Liver (tissue), 8 donors: ENCODE measurements at regions not wholly inside any gene's neighbourhood (a gene's known extent, or its start where the extent isn't known, plus 50 kb on each side); places are given as distances from the start of the nearest gene placed in this dataset.

Source experiments
- DNase-seq: peaks from one replicate; pipeline ENCODE4 v3.0.0-alpha.2; 2017; ENCODE audit warnings: low spot score
- H3K27ac ChIP-seq, 2 donors: one replicate each; pipeline ENCODE4 v1.7.0; 2013; ENCODE audit warnings: inconsistent platforms in 2 of 2, low read length in 2 of 2, control low read depth in 1 of 2, low read depth in 1 of 2, mild to moderate bottlenecking in 1 of 2
- H3K27me3 ChIP-seq, 4 donors: one replicate each; pipeline versions ENCODE4 v1.6.1 to v1.7.0; 2013; ENCODE audit warnings: low read length in 3 of 4, inconsistent platforms in 1 of 4, mild to moderate bottlenecking in 1 of 4, moderate library complexity in 1 of 4; ENCODE audit not compliant: control insufficient read depth in 4 of 4, insufficient read depth in 4 of 4
- H3K36me3 ChIP-seq, 4 donors: one replicate each; pipeline versions ENCODE4 v1.6.1 to v1.7.0; 2013; ENCODE audit warnings: low read length in 3 of 4, mild to moderate bottlenecking in 3 of 4, low read depth in 1 of 4, moderate library complexity in 1 of 4; ENCODE audit not compliant: control insufficient read depth in 4 of 4, insufficient read depth in 3 of 4
- H3K4me1 ChIP-seq, 4 donors: one replicate each; pipeline versions ENCODE4 v1.6.1 to v1.7.0; 2013; ENCODE audit warnings: low read length in 3 of 4, mild to moderate bottlenecking in 3 of 4, moderate library complexity in 1 of 4; ENCODE audit not compliant: control insufficient read depth in 4 of 4, insufficient read depth in 4 of 4
- H3K4me3 ChIP-seq, 3 donors: one replicate each; pipeline versions ENCODE4 v1.6.1 to v1.7.0; 2013; ENCODE audit warnings: low read length in 3 of 3, control low read depth in 1 of 3, low read depth in 1 of 3, mild to moderate bottlenecking in 1 of 3
- H3K9ac ChIP-seq, 2 donors: one replicate each; pipeline ENCODE4 v1.7.0; 2013; ENCODE audit warnings: low read length in 2 of 2, mild to moderate bottlenecking in 2 of 2, moderate library complexity in 2 of 2, control low read depth in 1 of 2, low read depth in 1 of 2
- H3K9me3 ChIP-seq, 4 donors: one replicate each; pipeline versions ENCODE4 v1.6.1 to v1.7.0; 2013; ENCODE audit warnings: low read length in 3 of 4; ENCODE audit not compliant: control insufficient read depth in 4 of 4
- CTCF ChIP-seq: fragments of 150-350 bp; IDR thresholded peaks from 2 replicates; pipeline ENCODE4 v1.5.1; 2017; ENCODE audit warnings: improper control_type of control experiment, low read depth, low read length; ENCODE audit not compliant: missing input control
- EGR1 ChIP-seq, 2 donors: IDR thresholded peaks; 2 replicates each; pipeline ENCODE4 v1.6.1; 2016 to 2018; ENCODE audit warnings: antibody characterized with exemption in 2 of 2, low read depth in 2 of 2
- FOXA1 ChIP-seq: IDR thresholded peaks from 2 replicates; pipeline ENCODE4 v1.6.1; 2016; ENCODE audit warnings: antibody characterized with exemption
- GABPA ChIP-seq, 2 donors: IDR thresholded peaks in 1 of 2; conservative IDR thresholded peaks in 1 of 2; 2 replicates each; pipeline ENCODE4 v1.6.1; 2016; ENCODE audit warnings: antibody characterized with exemption in 2 of 2, mild to moderate bottlenecking in 1 of 2, moderate library complexity in 1 of 2
- HNF4A ChIP-seq, 2 donors: conservative IDR thresholded peaks; 2 replicates each; pipeline ENCODE4 v1.6.1; 2016; ENCODE audit warnings: antibody characterized with exemption in 2 of 2, mild to moderate bottlenecking in 2 of 2
- HNF4G ChIP-seq: IDR thresholded peaks from 2 replicates; pipeline ENCODE4 v1.6.1; 2016; ENCODE audit warnings: antibody characterized with exemption
- JUND ChIP-seq, 2 donors: IDR thresholded peaks; 2 replicates each; pipeline ENCODE4 v1.6.1; 2016; ENCODE audit warnings: antibody characterized with exemption in 2 of 2
- MAX ChIP-seq: IDR thresholded peaks from 2 replicates; pipeline ENCODE4 v1.6.1; 2016; ENCODE audit warnings: antibody characterized with exemption
- NR2F2 ChIP-seq: IDR thresholded peaks from 2 replicates; pipeline ENCODE4 v1.6.1; 2016; ENCODE audit warnings: antibody characterized with exemption
- RAD21 ChIP-seq, 2 donors: IDR thresholded peaks; 2 replicates each; pipeline ENCODE4 v1.6.1; 2016; ENCODE audit warnings: antibody characterized with exemption in 2 of 2, mild to moderate bottlenecking in 2 of 2
- REST ChIP-seq: IDR thresholded peaks from 2 replicates; pipeline ENCODE4 v1.6.1; 2016; ENCODE audit warnings: antibody characterized with exemption, mild to moderate bottlenecking
- RXRA ChIP-seq, 2 donors: IDR thresholded peaks; 2 replicates each; pipeline ENCODE4 v1.6.1; 2017 to 2018; ENCODE audit warnings: antibody characterized with exemption in 2 of 2, mild to moderate bottlenecking in 1 of 2
- SP1 ChIP-seq: IDR thresholded peaks from 2 replicates; pipeline ENCODE4 v1.6.1; 2018; ENCODE audit warnings: antibody characterized with exemption, mild to moderate bottlenecking
- TAF1 ChIP-seq: conservative IDR thresholded peaks from 2 replicates; pipeline ENCODE4 v1.6.1; 2016; ENCODE audit warnings: antibody characterized with exemption, mild to moderate bottlenecking
- YY1 ChIP-seq: IDR thresholded peaks from 2 replicates; pipeline ENCODE4 v1.6.1; 2016; ENCODE audit warnings: antibody characterized with exemption, mild to moderate bottlenecking
- ZBTB33 ChIP-seq: IDR thresholded peaks from 2 replicates; pipeline ENCODE4 v1.6.1; 2016; ENCODE audit warnings: antibody characterized with exemption
- WGBS: extraction: QIAGEN DNeasy Blood & Tissue Kit; methylation state at CpG from one replicate; pipeline ENCODE4 v1.1.7; 2013; 5-methylcytosine and 5-hydroxymethylcytosine counted together
- donor health status: healthy.
- donor health status: healthy.
- donor health status: healthy.
- donor health status: healthy.
- donor health status: healthy.

- H3K36me3 ChIP-seq = no peaks in the 10 kb centered on the region
- no peaks in the 10 kb centered on the region for H3K27me3 ChIP-seq
- no peak overlapping the region for H3K9ac ChIP-seq
- H3K4me1 ChIP-seq = no peaks in the 10 kb centered on the region
- H3K4me3 ChIP-seq = no peak overlapping the region
- H3K27ac ChIP-seq = no peak overlapping the region
- TF ChIP-seq CTCF (no peak), ZBTB33 (no peak), RAD21 (IDR thresholded peaks at IDR 0.05) (no peak), SP1 (no peak), TAF1 (no peak), RXRA (IDR thresholded peaks at IDR 0.05) (no peak), GABPA (IDR thresholded peaks at IDR 0.05 in 1 of 2, conservative IDR thresholded peaks at IDR 0.05 in 1 of 2) (no peak), HNF4G (no peak)
- no peaks in the 10 kb centered on the region for H3K9me3 ChIP-seq
- DNase-seq = no peak
- WGBS = 77% methylated on average over 3 of the region's 3 CpGs
Measured at GRCh38 chr4:159604781-159605180, 501.9 kb downstream of the RAPGEF2 start.

DNA sequence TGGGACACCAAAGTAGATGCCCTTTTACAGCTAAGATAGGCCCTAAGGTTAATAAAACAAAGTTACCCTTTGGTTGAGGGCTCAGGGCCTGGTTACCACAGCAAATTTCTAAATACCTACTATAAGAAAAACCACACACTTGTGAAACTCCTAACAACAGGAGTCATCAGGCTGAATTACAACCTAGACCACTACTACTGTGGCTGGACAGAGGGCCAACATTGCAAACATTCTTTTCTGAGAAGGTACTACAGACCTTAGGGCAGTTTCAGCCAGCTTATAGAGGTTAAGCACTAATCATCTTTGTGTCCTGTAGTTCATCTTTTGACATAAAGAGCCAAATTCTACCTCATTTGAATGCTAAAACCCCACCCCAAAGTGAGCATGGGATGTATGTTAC lies 504.0 kb downstream of the RAPGEF2 start:
- H3K27ac ChIP-seq = no peak overlapping the region
- no peaks in the 10 kb centered on the region for H3K36me3 ChIP-seq
- no peaks in the 10 kb centered on the region for H3K9me3 ChIP-seq
- no peak for DNase-seq
- H3K27me3 ChIP-seq = no peaks in the 10 kb centered on the region
- TF ChIP-seq HNF4G (no peak), ZBTB33 (no peak), MAX (no peak), RAD21 (IDR thresholded peaks at IDR 0.05) (no peak)
- no peak overlapping the region for H3K4me3 ChIP-seq
- no peaks in the 10 kb centered on the region for H3K4me1 ChIP-seq
- H3K9ac ChIP-seq = no peak overlapping the region

DNA sequence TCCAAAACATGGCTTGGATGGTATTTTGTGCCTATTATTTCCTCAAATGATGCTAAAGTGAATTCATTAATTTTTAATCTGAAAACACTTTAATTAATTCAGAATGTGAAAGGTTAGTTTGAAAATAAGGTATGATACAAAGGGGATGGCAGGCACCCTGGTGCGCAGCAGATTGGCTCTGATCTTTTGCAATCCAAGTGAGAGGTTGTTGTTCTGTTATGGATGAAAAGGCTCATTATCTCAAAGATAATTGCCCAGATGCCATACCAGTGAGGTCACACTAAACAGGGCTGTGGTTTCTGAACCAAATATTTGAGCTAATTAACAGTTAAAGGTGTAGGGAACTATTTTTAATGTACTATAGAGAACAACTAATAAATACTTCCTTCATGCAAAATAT lies 504.9 kb downstream of the RAPGEF2 start:
- H3K27me3 ChIP-seq = no peaks in the 10 kb centered on the region
- H3K4me3 ChIP-seq = no peak overlapping the region
- H3K4me1 ChIP-seq = no peaks in the 10 kb centered on the region
- no peak overlapping the region for H3K27ac ChIP-seq
- no peak for DNase-seq
- no peaks in the 10 kb centered on the region for H3K36me3 ChIP-seq
- no peak overlapping the region for H3K9ac ChIP-seq
- H3K9me3 ChIP-seq = no peaks in the 10 kb centered on the region
- WGBS = 95% methylated on average over 1 of the region's 1 CpG
- TF ChIP-seq MAX (no peak), RXRA (IDR thresholded peaks at IDR 0.05) (no peak), FOXA1 (no peak), RAD21 (IDR thresholded peaks at IDR 0.05) (no peak), NR2F2 (no peak), YY1 (no peak), EGR1 (IDR thresholded peaks at IDR 0.05; ENCODE audit: low read depth in 2 of 2) (no peak), HNF4A (conservative IDR thresholded peaks at IDR 0.05) (no peak), REST (no peak), JUND (IDR thresholded peaks at IDR 0.05) (no peak), ZBTB33 (no peak)
